Osteocyte (in vitro differentiated cells): ENCODE measurements at regions not wholly inside any gene's neighbourhood (a gene's known extent, or its start where the extent isn't known, plus 50 kb on each side); places are given as distances from the start of the nearest gene placed in this dataset.

ENCODE experiments used
- DNase-seq: peaks from one replicate; pipeline ENCODE4 v3.0.0; 2021; ENCODE audit warnings: mixed read lengths; ENCODE audit not compliant: unreplicated experiment; ENCODE audit errors: extremely low spot score
- H3K27ac Mint-ChIP-seq: one replicate; pipeline ENCODE4 v1.8.0; 2021; ENCODE audit warnings: mild to moderate bottlenecking, mixed read lengths; ENCODE audit not compliant: unreplicated experiment
- H3K27me3 Mint-ChIP-seq: one replicate; pipeline ENCODE4 v1.8.0; 2021; ENCODE audit warnings: mixed read lengths; ENCODE audit not compliant: unreplicated experiment
- H3K36me3 Mint-ChIP-seq: one replicate; pipeline ENCODE4 v1.8.0; 2021; ENCODE audit warnings: mixed read lengths; ENCODE audit not compliant: unreplicated experiment
- H3K4me1 Mint-ChIP-seq: one replicate; pipeline ENCODE4 v1.8.0; 2021; ENCODE audit warnings: mixed read lengths; ENCODE audit not compliant: unreplicated experiment
- H3K4me3 Mint-ChIP-seq: one replicate; pipeline ENCODE4 v1.8.0; 2021; ENCODE audit warnings: mild to moderate bottlenecking, moderate library complexity, mixed read lengths; ENCODE audit not compliant: unreplicated experiment
- H3K9me3 Mint-ChIP-seq: one replicate; pipeline ENCODE4 v1.8.0; 2021; ENCODE audit warnings: mixed read lengths; ENCODE audit not compliant: unreplicated experiment
- TF ChIP-seq, protein P1 (sequence below): fragments of 200-600 bp; sonication (generic); IDR thresholded peaks from 2 replicates; pipeline ENCODE4 v1.5.0; 2021; ENCODE audit warnings: antibody characterized with exemption, mild to moderate bottlenecking, moderate library complexity

GRCh38 chr16:52863000-52863399, 189.7 kb downstream of the CHD9NB start:
- Mint-ChIP-seq H3K27ac (no peak overlapping the region), H3K27me3 (peaks cover 12% of the 10 kb centered on the region), H3K36me3 (no peaks in the 10 kb centered on the region), H3K4me3 (no peak overlapping the region), H3K4me1 (no peaks in the 10 kb centered on the region), H3K9me3 (no peaks in the 10 kb centered on the region)
- DNase-seq: no peak
- TF ChIP-seq, protein P1, sequence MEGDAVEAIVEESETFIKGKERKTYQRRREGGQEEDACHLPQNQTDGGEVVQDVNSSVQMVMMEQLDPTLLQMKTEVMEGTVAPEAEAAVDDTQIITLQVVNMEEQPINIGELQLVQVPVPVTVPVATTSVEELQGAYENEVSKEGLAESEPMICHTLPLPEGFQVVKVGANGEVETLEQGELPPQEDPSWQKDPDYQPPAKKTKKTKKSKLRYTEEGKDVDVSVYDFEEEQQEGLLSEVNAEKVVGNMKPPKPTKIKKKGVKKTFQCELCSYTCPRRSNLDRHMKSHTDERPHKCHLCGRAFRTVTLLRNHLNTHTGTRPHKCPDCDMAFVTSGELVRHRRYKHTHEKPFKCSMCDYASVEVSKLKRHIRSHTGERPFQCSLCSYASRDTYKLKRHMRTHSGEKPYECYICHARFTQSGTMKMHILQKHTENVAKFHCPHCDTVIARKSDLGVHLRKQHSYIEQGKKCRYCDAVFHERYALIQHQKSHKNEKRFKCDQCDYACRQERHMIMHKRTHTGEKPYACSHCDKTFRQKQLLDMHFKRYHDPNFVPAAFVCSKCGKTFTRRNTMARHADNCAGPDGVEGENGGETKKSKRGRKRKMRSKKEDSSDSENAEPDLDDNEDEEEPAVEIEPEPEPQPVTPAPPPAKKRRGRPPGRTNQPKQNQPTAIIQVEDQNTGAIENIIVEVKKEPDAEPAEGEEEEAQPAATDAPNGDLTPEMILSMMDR: no peak

- no peaks in the 10 kb centered on the region for H3K4me1 Mint-ChIP-seq
- TF ChIP-seq, protein P1: peak; percentile 53
- no peaks in the 10 kb centered on the region for H3K9me3 Mint-ChIP-seq
- peaks cover 12% of the 10 kb centered on the region for H3K27me3 Mint-ChIP-seq
- no peak for DNase-seq
- H3K27ac Mint-ChIP-seq: no peak overlapping the region
- no peak overlapping the region for H3K4me3 Mint-ChIP-seq
- no peaks in the 10 kb centered on the region for H3K36me3 Mint-ChIP-seq
Observed at GRCh38 chr16:52861614-52862022, 191.1 kb downstream of the CHD9NB start.

- Mint-ChIP-seq H3K27ac (no peak overlapping the region), H3K36me3 (no peaks in the 10 kb centered on the region), H3K4me1 (no peaks in the 10 kb centered on the region), H3K4me3 (no peak overlapping the region), H3K9me3 (peaks cover 20% of the 10 kb centered on the region), H3K27me3 (no peaks in the 10 kb centered on the region)
- DNase-seq: no peak
- TF ChIP-seq, protein P1: no peak
Observed at GRCh38 chr16:52855463-52855862, 197.2 kb downstream of the CHD9NB start.

- H3K27me3 Mint-ChIP-seq: no peaks in the 10 kb centered on the region
- H3K9me3 Mint-ChIP-seq: peaks cover 30% of the 10 kb centered on the region
- H3K4me3 Mint-ChIP-seq: no peak overlapping the region
- no peak for DNase-seq
- H3K36me3 Mint-ChIP-seq: no peaks in the 10 kb centered on the region
- TF ChIP-seq, protein P1: no peak
- H3K27ac Mint-ChIP-seq: no peak overlapping the region
- no peaks in the 10 kb centered on the region for H3K4me1 Mint-ChIP-seq
Observed at GRCh38 chr16:52852978-52853377, 199.7 kb downstream of the CHD9NB start.

DNA sequence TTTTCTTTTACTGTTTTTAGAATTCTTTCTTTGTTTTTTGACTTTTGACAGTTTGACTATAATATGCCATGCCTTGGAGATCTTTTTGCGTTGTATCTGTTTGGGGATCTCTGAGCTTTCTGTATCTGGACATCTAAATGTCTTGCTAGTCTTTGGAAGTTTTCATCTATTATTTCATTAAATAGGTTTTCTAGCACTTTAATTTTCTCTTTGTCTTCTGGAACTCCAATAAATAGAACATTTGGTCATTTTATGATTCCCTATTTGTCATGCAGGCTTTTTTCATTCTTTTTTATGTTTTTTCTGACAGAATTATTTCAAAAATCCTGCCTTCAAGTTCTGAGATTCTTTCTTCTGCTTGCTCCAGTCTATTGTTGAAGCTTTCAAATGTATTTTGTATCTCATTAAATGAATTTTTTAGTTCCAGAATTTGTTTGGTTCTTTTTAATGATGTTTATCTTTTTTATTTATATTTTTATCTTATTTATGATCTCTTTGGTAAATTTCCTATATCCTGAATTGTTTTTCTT, 201.4 kb downstream of the CHD9NB start:
- TF ChIP-seq, protein P1: no peak
- H3K4me1 Mint-ChIP-seq: no peaks in the 10 kb centered on the region
- no peak overlapping the region for H3K4me3 Mint-ChIP-seq

More for the DNA sequence above, 201.4 kb downstream of the CHD9NB start:
- H3K36me3 Mint-ChIP-seq: no peaks in the 10 kb centered on the region
- H3K9me3 Mint-ChIP-seq: peaks cover 37% of the 10 kb centered on the region
- H3K27me3 Mint-ChIP-seq: no peaks in the 10 kb centered on the region
- H3K27ac Mint-ChIP-seq: no peak overlapping the region
- no peak for DNase-seq
